ENCODE measurements at regions not wholly inside any gene's neighbourhood (a gene's known extent, or its start where the extent isn't known, plus 50 kb on each side); places are given as distances from the start of the nearest gene placed in this dataset.

GRCh38 chr7:38054199-38054598, 123.8 kb upstream of the STARD3NL start:
- TF ChIP-seq REST (IDR thresholded peaks at IDR 0.05; ENCODE audit: insufficient replicate concordance, low read depth): no peak
- no peak for TF ChIP-seq POLR2AphosphoS5 (IDR thresholded peaks at IDR 0.05; ENCODE audit: low read depth)
- TF ChIP-seq GABPA (IDR thresholded peaks at IDR 0.05; ENCODE audit: low read depth): no peak
- no peak for TF ChIP-seq SPI1 (IDR thresholded peaks at IDR 0.05; ENCODE audit: borderline replicate concordance, low read depth)
- no peak for TF ChIP-seq CTCF (IDR thresholded peaks at IDR 0.05; ENCODE audit: insufficient read depth, low read length)
- H3K27me3 ChIP-seq (ENCODE audit: insufficient read depth, poor library complexity, severe bottlenecking): no peaks in the 10 kb centered on the region
- H3K4me3 ChIP-seq (replicated peaks; ENCODE audit: insufficient read depth, low read length): no peak overlapping the region
- DNase-seq (ENCODE audit: low read depth in 1 of 2, low spot score in 1 of 2): no peak
- H3K27ac ChIP-seq (replicated peaks): no peak overlapping the region

- no peak for DNase-seq (ENCODE audit: low read depth in 1 of 2, low spot score in 1 of 2)
- Histone ChIP-seq H3K4me3 (replicated peaks; ENCODE audit: insufficient read depth, low read length) (no peak overlapping the region), H3K27me3 (ENCODE audit: insufficient read depth, poor library complexity, severe bottlenecking) (no peaks in the 10 kb centered on the region), H3K27ac (replicated peaks) (no peak overlapping the region)
- TF ChIP-seq REST (IDR thresholded peaks at IDR 0.05; ENCODE audit: insufficient replicate concordance, low read depth) (no peak), POLR2AphosphoS5 (IDR thresholded peaks at IDR 0.05; ENCODE audit: low read depth) (no peak), CTCF (IDR thresholded peaks at IDR 0.05; ENCODE audit: insufficient read depth, low read length) (no peak), SPI1 (IDR thresholded peaks at IDR 0.05; ENCODE audit: borderline replicate concordance, low read depth) (no peak), GABPA (IDR thresholded peaks at IDR 0.05; ENCODE audit: low read depth) (no peak)
These were observed 120.2 kb upstream of the STARD3NL start for GRCh38 chr7:38057829-38058228.

GRCh38 chr7:38060116-38060515, 117.9 kb upstream of the STARD3NL start:
- no peak for DNase-seq (ENCODE audit: low read depth in 1 of 2, low spot score in 1 of 2)
- TF ChIP-seq GABPA (IDR thresholded peaks at IDR 0.05; ENCODE audit: low read depth): no peak
- no peak for TF ChIP-seq CTCF (IDR thresholded peaks at IDR 0.05; ENCODE audit: insufficient read depth, low read length)
- no peak for TF ChIP-seq POLR2AphosphoS5 (IDR thresholded peaks at IDR 0.05; ENCODE audit: low read depth)
- no peak for TF ChIP-seq SPI1 (IDR thresholded peaks at IDR 0.05; ENCODE audit: borderline replicate concordance, low read depth)
- no peak for TF ChIP-seq REST (IDR thresholded peaks at IDR 0.05; ENCODE audit: insufficient replicate concordance, low read depth)
- Histone ChIP-seq H3K27me3 (ENCODE audit: insufficient read depth, poor library complexity, severe bottlenecking) (no peaks in the 10 kb centered on the region), H3K27ac (replicated peaks) (no peak overlapping the region), H3K4me3 (replicated peaks; ENCODE audit: insufficient read depth, low read length) (no peak overlapping the region)
